Activated CD4-positive, alpha-beta T cell treated with anti-CD3 and anti-CD28 coated beads, Interleukin-2, Interleukin-6, amounts not matched to agents 100 ng/mL and 50 ng/mL, durations not matched to agents 16 hours and 8 hours (primary cell): ENCODE measurements at regions not wholly inside any gene's neighbourhood (a gene's known extent, or its start where the extent isn't known, plus 50 kb on each side); places are given as distances from the start of the nearest gene placed in this dataset.

Experiments
- DNase-seq: peaks from one replicate; pipeline ENCODE4 v3.0.0-alpha.2; 2020

DNA sequence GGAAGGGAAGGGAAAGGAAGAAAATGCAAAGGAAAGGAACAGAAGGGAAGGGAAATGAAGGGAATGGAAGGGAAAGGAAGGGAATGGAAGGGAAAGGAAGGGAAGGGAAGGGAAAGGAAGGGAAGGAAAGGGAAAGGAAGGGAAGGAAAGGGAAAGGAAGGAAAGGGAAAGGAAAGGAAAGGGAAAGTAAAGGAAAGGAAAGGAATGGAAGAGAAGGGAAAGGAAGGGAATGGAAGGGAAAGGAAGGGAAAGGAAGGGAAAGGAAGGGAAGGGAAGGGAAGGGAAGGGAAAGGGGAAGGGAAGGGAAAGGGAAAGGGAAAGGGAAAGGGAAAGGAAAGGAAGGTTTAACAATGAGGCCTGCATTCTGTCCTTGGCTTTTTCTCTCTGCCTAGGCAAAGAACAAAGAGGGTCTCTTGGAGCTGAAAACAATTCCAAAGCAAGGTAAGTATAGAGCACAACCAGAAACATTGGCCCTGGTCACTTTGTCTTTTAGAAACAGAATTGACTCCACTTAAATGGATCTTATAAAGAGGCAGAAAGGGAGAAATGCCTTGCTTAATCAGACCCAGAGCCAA lies 525.9 kb upstream of the TMPO start:
- no peak for DNase-seq

GRCh38 chr12:97994746-97995484 lies 520.5 kb upstream of the TMPO start:
- DNase-seq = no peak

DNA sequence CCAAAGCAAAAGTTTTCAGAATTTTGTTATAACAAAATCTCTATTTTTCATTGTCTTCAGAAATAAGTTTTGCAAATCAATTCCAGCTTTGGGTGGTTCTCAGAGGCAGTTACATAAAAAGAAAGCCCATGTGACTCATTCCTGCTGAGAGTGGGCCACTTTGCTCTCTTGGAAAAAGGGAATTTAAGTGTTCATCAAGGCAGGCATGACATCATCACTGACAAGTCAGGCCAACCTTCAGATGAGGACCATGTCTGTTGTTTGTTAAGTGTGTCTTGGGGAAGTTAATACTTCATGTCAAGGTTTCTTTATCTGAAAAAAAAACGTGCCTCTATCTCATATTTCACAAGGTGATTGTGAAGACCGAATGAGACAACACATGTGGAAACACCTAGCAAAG lies 519.8 kb upstream of the TMPO start:
- DNase-seq = no peak

DNA sequence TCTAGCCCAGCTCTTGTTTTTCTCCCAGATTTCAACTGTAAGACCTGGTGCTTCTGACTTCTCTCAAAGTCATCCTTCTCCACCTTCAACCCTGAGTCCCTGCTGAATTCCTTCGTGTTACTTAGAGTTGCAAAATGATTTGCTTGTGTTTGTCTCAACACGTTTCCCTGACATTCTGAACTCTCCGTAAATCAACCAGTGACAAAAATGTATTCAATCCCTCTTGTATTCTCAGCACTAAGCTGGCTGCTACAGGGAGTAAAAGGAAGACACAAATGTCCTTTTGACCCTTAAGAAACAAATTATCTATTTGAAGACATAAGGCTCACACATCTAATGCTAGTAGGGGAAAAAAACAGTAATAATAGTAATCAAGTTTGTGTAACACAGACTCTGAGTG lies 514.0 kb upstream of the TMPO start:
- no peak for DNase-seq

- peak; percentile 54 for DNase-seq
Measured at GRCh38 chr12:98002887-98003493, 512.4 kb upstream of the TMPO start.

- no peak for DNase-seq
Measured at GRCh38 chr12:98007963-98008362, 507.4 kb upstream of the TMPO start.

- no peak for DNase-seq
Measured at GRCh38 chr12:98013560-98013959, 501.8 kb upstream of the TMPO start.

- DNase-seq = no peak
Measured at GRCh38 chr12:98018836-98019235, 496.6 kb upstream of the TMPO start.

DNA sequence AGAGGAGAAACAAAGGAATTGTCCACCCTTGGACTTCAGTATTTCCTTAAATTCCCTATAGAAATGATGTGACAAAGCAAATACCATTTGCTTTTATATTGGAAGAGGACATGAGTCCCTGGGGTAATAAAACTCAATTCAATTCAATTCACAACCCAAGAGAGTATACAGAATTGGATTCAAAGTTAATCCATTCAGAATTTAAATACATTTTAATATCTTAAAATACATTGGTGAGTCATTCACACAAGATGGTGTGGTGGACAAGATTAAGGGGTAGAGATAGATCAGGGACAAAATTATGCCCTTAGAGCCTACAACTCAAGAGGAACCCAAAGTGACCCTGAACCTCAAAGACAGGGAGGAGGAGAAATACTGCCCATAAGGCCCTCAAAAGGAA lies 495.0 kb upstream of the TMPO start:
- no peak for DNase-seq

DNA sequence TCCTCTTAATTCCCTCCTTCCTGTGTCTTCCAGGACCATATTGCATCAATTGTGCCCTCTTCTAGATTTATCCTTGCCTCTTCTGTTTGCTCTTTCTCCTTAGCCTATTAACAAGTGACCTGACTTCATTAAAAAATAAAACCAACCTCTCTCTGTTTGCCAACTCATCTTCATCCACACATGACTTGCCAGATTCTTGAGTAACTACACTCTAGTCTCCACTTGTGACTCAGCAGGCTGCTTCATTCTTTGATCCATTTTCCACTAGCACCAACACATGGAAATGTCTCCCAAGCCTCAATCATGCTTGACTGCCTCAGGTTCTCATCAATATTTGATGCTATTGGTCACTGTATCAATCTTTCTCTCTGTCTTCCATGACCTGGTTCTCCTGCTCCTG lies 492.4 kb upstream of the TMPO start:
- no peak for DNase-seq

DNA sequence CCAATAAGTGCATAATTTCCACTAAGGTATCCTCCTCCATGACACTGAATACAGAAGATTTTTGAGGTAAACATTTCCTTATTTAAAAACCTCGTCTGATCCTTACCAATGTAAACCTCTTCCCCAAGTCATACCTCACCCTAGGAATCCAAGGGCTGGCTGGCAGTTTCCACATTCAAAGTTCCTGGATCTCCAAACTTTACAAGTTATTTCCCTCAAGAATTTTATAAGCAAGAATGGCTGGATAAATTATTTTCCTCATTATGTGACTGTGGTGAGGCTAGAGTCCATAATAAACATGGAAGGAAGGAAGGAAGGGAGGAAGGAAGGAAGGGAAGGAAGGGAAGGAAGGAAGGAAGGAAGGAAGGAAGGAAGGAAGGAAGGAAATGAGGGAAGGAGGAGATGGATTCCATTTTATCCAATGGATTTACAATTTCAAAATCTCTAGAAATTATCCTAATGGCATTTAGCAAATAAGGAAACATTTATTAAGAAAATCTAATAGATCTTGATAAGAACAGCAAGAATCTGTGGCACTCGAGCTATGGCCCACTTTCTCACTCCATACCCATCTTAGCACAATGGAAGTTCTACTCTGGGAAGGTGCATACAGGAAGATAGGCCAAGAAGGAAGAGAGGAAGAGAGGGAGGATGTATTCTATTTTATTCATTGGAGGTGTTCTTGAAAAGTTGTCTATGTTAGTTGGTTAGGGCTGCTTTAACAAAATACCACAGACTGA lies 477.8 kb upstream of the TMPO start:
- no peak for DNase-seq

DNA sequence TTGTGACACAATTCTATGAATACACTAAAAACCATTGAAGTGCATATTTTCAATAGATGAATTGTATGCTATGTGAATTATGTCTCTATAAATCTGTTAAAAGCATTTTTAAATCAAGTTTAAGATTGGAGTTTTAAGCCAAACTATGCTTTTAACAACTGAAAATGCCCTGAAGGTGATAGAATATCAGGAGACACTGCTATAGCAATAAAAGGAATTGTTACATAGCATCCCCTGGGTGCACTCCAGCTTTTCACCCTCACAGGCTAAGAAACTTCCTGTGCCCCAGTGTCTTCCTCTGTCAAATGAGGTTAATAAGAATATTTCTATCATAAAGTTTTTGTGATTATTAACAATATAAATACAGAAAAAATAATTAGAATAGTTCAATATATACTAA lies 472.7 kb upstream of the TMPO start:
- no peak for DNase-seq

DNA sequence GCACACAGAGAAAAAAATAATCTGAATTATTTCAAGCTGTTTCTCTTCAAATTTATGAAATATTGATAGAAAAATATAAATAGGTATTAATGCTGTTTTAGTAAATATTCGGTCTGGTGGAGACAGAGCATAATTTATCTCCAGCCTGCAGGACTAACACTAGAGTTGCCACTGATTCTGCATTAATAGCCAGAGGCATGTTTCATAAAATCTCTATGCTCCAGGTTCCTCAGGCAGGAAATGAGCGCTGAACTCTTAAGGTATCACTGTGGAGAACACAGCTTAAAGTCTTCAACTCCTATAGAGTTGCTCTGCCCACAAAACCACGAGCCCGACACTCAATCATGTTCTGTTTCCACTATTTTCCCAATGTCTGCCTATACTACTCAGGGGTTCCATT lies 470.0 kb upstream of the TMPO start:
- no peak for DNase-seq

- DNase-seq = no peak
Measured at GRCh38 chr12:98048326-98048725, 467.1 kb upstream of the TMPO start.

DNA sequence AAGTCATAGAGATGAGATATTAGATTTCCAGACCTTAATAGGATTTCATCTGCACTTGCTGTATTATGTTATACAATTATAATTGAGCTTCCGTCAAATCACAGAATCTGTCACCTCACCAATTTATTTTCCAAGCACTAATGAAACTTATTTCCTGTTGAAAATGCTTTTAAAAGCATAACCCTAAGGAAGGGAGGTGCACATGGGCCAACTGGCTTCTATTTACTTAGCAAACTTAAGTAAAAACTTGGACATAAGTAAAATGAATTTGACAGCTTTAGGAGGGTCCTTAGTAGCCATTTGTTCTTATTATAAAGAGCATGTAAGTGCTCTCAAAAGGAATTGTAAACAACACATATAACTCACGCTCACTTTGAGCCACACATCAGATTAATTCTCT lies 462.2 kb upstream of the TMPO start:
- no peak for DNase-seq

DNA sequence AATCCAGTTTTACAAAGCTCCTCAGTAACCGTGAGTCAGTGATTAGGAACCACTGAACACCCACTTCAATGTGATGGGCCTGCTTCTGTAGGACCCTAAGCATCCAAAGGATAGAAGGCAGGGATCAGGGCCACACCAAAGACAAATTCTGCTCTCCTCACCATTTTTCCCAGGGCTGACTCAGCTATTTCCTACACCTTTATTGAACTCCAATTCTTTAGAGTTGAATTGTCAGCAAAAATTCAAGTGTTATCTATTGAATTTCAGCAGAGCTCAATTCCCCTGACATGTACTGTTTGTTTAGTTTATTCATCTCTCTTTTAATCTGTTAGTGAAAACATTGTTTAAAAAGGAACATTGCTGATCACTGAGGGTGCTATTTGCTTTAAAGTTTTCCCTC lies 457.7 kb upstream of the TMPO start:
- DNase-seq = no peak

DNA sequence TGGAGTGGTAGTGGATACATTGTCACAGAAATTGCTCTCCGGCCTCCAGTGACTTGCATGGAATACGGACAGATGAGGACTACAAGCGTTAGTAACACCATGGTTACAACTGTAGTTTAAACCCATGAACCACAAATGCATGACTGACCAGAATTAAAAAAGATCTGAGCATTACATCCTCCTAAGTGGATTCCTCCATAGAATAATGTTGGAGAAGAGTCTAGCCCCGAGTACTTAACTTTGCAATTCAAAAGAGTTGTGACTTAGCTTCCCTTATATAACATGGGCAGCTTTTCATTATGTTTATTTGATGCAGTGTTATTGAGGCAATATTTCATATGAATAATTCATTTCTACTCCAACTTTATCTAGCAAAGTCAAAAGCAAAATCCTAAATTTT lies 457.2 kb upstream of the TMPO start:
- no peak for DNase-seq

DNA sequence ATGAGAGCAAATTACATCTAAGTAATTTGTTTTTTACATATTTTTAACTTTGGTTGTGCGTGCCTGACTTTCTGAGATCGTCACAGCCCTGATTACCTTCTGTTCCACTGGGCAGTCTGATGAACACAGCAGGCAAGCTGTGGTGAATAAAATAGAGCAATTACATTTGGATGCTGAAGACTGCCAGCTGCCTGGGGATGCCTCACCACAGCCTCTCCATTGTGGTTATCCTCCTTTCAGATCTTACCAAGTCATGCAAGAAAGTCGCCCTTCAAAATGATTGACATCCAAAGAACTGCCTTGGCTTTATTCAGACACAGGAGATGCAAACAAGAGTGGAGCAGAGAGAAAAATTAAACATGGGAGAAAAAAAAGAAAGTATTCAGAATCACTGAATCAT lies 456.6 kb upstream of the TMPO start:
- no peak for DNase-seq

DNA sequence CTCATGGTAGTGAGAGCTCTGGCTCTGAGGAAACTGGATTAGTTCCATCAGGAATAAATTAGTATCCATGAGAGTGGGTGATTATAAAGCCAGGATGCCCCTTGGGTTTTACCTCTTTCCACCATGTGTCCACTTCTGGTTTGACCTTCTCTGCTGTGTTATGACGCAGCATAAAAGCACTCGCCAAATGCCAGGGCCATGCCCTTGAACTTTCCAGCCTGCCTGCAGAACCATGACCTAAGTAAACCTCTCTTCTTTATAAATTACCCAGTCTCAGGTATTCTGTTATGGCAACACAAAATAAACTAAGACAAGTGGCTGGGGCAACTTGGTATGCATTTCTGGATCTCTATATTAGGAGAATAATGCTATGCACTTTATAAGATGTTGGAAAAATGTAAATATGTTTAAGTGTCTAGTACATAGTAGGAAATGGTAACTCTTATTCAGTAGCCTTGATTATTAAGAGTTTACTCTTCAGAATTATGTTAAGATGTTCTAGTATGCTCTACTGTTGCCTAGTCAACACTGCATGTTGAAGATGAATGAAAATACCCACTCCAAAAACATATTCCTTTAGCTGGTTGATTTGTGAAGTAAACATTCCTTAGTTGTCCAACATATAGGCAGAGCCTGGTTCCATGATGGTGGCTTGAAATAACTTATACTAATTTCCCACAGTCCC lies 455.6 kb upstream of the TMPO start:
- no peak for DNase-seq

DNA sequence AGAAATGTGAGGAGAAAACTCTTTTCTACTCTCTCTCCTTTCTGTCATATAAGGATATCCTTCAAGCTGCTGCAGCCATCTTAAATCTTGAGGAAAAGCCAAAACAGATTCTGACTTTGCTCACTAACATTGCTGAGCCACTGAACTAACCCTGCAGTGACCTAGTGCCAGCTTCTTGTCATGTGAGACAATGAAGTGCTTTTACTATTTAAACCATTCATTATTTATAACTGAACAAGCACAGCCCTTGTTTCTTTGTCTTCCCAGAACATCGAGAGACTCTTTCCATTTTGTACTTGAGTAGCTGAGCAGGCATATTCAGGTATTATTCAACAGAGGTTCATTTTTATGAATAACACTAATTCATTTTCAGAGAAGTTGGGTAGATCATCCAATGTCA lies 455.0 kb upstream of the TMPO start:
- no peak for DNase-seq

DNA sequence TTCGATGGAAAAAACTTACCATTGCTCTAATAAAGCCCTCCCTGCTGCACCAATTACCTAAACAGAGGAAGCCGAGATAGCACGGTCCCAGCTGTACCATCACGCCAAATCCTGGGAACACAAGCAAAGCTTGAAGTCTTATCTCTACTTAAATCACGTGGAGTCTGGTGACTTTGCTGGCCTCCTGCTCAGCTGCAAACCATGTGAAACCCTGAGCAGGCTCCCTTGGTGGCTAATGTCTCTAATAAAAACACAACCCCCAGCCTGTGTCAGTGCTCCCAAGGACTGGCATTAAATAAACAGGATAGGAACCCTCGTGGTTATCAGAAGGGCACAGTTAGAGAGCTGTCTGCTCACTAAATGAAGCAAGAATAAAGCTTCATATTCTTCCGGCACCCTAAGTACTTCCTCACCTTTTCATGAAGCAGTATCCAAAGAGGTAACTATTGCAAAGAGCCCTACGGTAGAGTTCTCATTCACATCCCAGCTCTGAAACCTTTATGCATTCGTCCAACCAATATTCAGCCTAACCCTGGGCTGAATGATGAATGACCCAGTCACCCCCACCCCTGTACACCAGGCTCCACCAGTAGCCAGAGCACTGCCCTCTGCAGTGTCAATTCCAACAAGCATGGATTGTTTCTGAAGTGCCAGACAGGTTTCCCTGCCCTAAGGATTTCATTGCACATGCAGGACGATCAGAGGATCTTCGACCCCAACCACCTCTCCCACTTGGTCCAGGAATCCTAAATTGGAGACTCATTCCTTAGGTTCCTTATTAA lies 452.7 kb upstream of the TMPO start:
- DNase-seq = no peak

GRCh38 chr12:98064501-98064900 lies 450.9 kb upstream of the TMPO start:
- no peak for DNase-seq

GRCh38 chr12:98067795-98068194 lies 447.6 kb upstream of the TMPO start:
- no peak for DNase-seq
